ENCODE measurements at regions not wholly inside any gene's neighbourhood (a gene's known extent, or its start where the extent isn't known, plus 50 kb on each side); places are given as distances from the start of the nearest gene placed in this dataset.
"Not testable (repeated sequence)": the region's sequence is repeated elsewhere in the genome, so short reads cannot be mapped to it uniquely, and the experiment has no call there.

DNA sequence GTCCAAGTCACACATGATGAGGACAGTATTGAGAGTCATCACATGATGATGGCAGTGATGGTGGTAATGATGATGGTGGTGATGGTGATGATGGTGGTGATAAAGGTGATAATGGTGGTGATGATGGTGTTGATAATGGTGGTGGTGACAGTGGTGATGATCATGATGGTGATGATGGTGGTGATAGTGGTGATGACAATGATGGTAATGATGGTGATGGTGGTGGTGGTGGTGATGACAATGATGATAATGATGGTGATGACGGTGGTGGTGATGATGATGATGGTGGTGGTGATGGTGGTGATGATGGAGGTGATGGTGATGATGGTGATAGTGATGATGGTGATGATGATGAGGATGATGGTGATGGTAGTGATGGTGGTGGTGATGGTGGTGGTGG is 190.2 kb upstream of the ZNF469 start:
- POLR2A ChIA-PET: no interaction called here
- Mint-ChIP-seq H3K36me3 (ENCODE audit: low read depth) (no peaks in the 10 kb centered on the region), H3K4me1 (ENCODE audit: low read depth) (peaks cover 3% of the 10 kb centered on the region), H3K27me3 (peaks cover 3% of the 10 kb centered on the region), H3K27ac (no peak overlapping the region), H3K9me3 (peaks cover 5% of the 10 kb centered on the region), H3K4me3 (no peak overlapping the region)
- intact Hi-C loops (cut with micrococcal nuclease): no loop called here
- no peak for ATAC-seq
- CTCF ChIA-PET: no interaction called here
- TF ChIP-seq CTCF (IDR thresholded peaks at IDR 0.05): no peak
- DNase-seq: no peak

DNA sequence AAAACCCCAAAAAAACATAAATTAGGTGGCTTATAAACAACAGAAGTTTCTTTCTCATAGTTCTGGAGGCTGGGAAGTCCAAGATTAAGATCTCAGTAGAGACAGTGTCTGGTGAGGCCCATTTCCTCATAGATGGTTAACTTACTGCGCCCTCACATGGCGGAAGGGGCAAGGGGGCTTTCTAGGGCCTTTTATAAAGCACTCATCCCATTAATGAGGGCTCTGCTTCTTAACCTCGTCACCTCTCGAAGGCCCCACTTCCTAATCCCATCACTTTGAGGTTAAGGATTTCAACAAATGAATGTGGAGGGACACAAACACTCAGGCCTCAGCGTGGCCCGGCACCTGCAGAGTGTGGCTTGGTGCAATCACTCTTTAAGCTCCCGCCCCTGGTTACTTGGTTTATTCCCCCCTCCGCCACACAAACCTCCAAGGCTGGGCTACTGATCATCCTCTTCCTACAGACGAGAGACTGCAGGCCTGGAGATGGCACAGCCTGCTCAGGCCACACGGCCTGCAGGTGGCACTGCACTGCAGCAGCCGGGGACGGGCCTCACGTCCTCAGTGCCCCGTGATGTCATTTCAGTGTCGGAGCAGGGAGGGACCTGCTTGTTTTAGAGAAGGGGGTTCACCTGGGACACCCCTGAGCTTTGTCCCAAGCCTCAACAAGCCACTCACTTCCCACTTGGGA is 188.9 kb upstream of the ZNF469 start:
- peak; percentile 58 for DNase-seq
- intact Hi-C loops (cut with micrococcal nuclease); H3K27me3 Mint-ChIP-seq; CTCF ChIA-PET; POLR2A ChIA-PET; H3K27ac Mint-ChIP-seq; H3K4me1 Mint-ChIP-seq (ENCODE audit: low read depth); H3K4me3 Mint-ChIP-seq; H3K9me3 Mint-ChIP-seq; H3K36me3 Mint-ChIP-seq (ENCODE audit: low read depth): not testable (repeated sequence)
- ATAC-seq: peak; percentile 96

DNA sequence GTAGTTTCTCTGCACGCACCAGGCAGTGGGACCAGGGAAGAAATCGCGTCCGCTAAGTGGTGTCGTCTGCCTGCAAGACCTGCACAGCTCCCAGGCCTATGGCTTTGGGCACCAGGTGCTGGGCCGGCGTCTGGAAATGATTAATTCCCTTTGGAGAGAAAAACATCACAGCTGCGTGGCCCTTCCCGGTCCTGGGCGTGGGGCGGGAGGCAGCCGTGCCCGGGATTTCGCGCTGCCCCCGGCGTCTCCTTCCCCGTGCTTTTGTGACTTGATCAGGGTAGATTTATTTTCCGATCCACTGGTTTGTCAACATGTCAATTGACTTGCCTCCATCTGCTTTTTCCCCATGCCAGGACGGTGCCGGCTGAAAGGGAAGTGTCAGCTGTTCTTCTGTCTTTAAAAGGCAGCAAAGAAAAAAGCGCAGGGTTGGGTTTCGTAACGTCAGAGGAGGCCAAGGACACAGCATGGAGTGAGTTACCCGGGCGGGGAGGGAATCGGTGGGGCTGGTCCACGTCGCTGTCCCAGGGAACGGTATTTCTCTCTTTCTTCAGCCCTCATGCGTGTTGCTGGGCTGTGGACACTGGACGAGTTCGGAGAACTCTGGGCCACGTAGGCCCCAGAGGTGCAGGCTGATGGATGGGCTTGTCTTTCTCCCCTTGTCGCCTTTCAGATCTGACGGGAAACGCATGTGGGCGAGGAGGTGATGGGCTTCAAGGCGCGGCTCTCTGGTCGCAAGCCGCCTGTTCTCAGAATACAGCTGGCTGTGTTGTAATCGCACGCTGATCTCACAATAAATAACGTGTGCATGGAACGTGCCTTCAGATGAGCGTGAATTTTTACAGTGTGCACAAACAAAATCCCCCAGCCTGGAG is 188.1 kb upstream of the ZNF469 start:
- DNase-seq (no peak), ATAC-seq (no peak)
- TF ChIP-seq CTCF (IDR thresholded peaks at IDR 0.05): no peak
- CTCF ChIA-PET: interaction anchor here (2.1 kb wide), 1 partner anchor 243 kb away, joined by 6 read pairs; no protein-coding TSS in a partner anchor
- Mint-ChIP-seq H3K4me1 (ENCODE audit: low read depth) (peaks cover 3% of the 10 kb centered on the region), H3K27ac (no peak overlapping the region), H3K27me3 (peaks cover 2% of the 10 kb centered on the region), H3K4me3 (no peak overlapping the region), H3K36me3 (ENCODE audit: low read depth) (no peaks in the 10 kb centered on the region), H3K9me3 (peaks cover 3% of the 10 kb centered on the region)
- intact Hi-C loops (cut with micrococcal nuclease): no loop called here
- POLR2A ChIA-PET: no interaction called here

GRCh38 chr16:88195269-88195705 is 187.5 kb upstream of the ZNF469 start:
- Mint-ChIP-seq H3K27me3 (peaks cover 2% of the 10 kb centered on the region), H3K4me3 (no peak overlapping the region), H3K4me1 (ENCODE audit: low read depth) (peaks cover 3% of the 10 kb centered on the region), H3K27ac (no peak overlapping the region), H3K36me3 (ENCODE audit: low read depth) (no peaks in the 10 kb centered on the region), H3K9me3 (peaks cover 3% of the 10 kb centered on the region)
- ChIA-PET POLR2A (no interaction called here), CTCF (interaction anchor here (2.1 kb wide), 1 partner anchor 243 kb away, joined by 6 read pairs; no protein-coding TSS in a partner anchor)
- ATAC-seq (no peak), DNase-seq (no peak)
- TF ChIP-seq CTCF (IDR thresholded peaks at IDR 0.05): no peak
- intact Hi-C loops (cut with micrococcal nuclease): no loop called here

DNA sequence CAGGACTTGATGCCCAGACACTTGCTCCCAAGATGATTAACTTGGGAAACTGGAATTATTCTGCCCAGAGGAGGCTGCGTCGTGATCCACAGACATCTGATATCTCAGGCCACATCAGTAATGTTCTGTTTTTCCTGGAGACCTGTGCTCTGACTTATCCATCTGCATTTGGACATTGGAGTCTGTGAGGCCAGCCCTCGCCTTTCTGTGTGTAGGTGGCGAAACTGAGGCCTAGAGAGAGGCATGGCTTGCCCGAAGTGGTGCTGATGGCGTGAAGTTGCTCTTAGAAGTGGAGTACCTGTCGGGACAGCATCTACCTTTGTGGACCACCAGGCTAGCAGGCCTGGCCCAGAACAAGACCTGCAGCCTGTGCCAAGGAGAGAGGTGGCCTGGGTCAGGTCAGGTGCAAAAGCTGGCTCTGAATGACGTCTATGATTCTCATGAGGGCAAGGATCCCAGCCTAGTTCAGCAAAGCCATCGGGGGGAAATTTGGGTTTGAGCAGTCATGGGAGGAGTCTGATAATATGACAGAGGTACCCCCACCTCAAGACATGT is 186.8 kb upstream of the ZNF469 start:
- TF ChIP-seq CTCF (IDR thresholded peaks at IDR 0.05): no peak
- POLR2A ChIA-PET: no interaction called here
- ATAC-seq (no peak), DNase-seq (no peak)
- H3K9me3 Mint-ChIP-seq: peaks cover 3% of the 10 kb centered on the region
- H3K4me1 Mint-ChIP-seq (ENCODE audit: low read depth): peaks cover 3% of the 10 kb centered on the region
- intact Hi-C loops (cut with micrococcal nuclease): no loop called here
- H3K27me3 Mint-ChIP-seq: peaks cover 2% of the 10 kb centered on the region
- H3K4me3 Mint-ChIP-seq: no peak overlapping the region
- CTCF ChIA-PET: interaction anchor here (2.1 kb wide), 1 partner anchor 242 kb away, joined by 6 read pairs; no protein-coding TSS in a partner anchor
- H3K27ac Mint-ChIP-seq: no peak overlapping the region
- no peaks in the 10 kb centered on the region for H3K36me3 Mint-ChIP-seq (ENCODE audit: low read depth)

Measured in activated CD8-positive, alpha-beta T cell treated with anti-CD3 and anti-CD28 coated beads for 36 hours (primary cell).